GM12865 (cell line): ENCODE measurements at regions not wholly inside any gene's neighbourhood (a gene's known extent, or its start where the extent isn't known, plus 50 kb on each side); places are given as distances from the start of the nearest gene placed in this dataset.

ENCODE experiments used
- DNase-seq: peaks from one replicate; pipeline ENCODE4 v3.0.0; 2010; ENCODE audit warnings: low read depth
- H3K4me3 ChIP-seq: 2 replicates; pipeline ENCODE4 v1.5.1; 2011; ENCODE audit warnings: mild to moderate bottlenecking, low read depth, low read length, control low read depth
- CTCF ChIP-seq: IDR thresholded peaks from 2 replicates; pipeline ENCODE4 v1.5.1; 2011; ENCODE audit warnings: low read length, control low read depth, low read depth, inconsistent platforms; ENCODE audit not compliant: insufficient read depth; ENCODE audit errors: missing control alignments

- DNase-seq = no peak
- no peak overlapping the region for H3K4me3 ChIP-seq
- no peak for TF ChIP-seq CTCF
These were observed 72.8 kb upstream of the ZEB2 start for GRCh38 chr2:144592500-144593256.

GRCh38 chr2:144587306-144587705, 67.4 kb upstream of the ZEB2 start:
- H3K4me3 ChIP-seq = no peak overlapping the region
- DNase-seq = no peak
- TF ChIP-seq CTCF = no peak

DNA sequence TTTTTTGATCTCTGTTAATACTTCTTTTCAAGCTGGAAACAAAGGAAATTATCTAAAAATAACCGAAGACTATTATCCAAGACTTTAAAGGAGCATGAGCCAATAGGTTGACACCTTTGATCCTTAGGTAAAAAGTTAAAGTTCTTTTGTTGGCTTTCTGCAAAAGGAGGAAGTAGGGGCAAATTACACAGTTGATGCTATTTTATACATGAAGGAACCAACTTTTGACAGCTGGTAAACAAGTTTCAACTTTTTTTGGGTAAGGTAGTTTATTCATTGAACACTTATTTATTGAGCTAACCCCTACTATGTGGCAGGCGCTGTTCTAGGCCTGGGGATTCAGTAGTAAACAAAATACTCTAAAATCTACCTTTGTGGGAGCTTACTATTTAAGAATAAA, 66.6 kb upstream of the ZEB2 start:
- H3K4me3 ChIP-seq = no peak overlapping the region
- DNase-seq = no peak
- TF ChIP-seq CTCF = no peak

- no peak for TF ChIP-seq CTCF
- no peak overlapping the region for H3K4me3 ChIP-seq
- DNase-seq = no peak
These were observed 64.0 kb upstream of the ZEB2 start for GRCh38 chr2:144583741-144584453.

- H3K4me3 ChIP-seq = no peak overlapping the region
- TF ChIP-seq CTCF = no peak
- no peak for DNase-seq
These were observed 63.4 kb upstream of the ZEB2 start for GRCh38 chr2:144583381-144583729.

DNA sequence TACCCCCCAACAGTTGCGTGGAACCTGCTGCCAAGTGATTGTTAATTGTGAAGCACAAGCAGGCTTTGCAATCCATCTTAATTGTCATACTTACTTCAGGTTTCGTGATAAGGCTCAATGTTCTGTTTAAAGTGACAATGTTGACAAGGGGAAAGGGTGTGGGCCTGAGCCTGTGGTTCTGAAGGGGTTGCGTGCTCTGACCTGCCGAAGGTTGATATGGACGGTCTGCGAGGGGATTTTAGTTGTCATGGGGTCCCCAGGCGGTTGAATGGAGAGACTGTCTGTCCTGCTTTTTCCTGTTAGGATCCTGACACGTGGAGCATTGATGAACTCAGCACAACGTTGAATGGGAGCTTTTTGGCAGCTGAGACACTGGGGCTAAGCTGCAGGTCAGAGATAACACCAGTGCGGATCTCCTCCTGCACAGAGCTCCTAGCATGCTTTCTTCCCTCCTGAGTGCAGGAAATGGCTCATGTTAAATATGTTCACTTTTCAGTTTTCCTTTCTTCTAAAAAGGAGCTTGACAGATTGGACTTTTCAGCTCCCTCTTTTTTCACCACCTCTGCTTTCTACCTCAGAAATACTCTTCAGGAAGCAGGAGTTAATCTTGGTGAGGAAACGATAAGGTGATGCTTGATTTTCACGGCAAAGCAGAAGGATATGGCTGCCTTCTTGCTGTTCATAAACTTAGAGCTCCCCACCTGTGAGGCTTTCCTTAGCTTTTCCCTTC, 62.9 kb upstream of the ZEB2 start:
- no peak for TF ChIP-seq CTCF
- DNase-seq = no peak
- H3K4me3 ChIP-seq = no peak overlapping the region
